ENCODE measurements at regions not wholly inside any gene's neighbourhood (a gene's known extent, or its start where the extent isn't known, plus 50 kb on each side); places are given as distances from the start of the nearest gene placed in this dataset.
A peak's percentile ranks its signal among the peaks of the same experiment; 100 is the strongest.

DNA sequence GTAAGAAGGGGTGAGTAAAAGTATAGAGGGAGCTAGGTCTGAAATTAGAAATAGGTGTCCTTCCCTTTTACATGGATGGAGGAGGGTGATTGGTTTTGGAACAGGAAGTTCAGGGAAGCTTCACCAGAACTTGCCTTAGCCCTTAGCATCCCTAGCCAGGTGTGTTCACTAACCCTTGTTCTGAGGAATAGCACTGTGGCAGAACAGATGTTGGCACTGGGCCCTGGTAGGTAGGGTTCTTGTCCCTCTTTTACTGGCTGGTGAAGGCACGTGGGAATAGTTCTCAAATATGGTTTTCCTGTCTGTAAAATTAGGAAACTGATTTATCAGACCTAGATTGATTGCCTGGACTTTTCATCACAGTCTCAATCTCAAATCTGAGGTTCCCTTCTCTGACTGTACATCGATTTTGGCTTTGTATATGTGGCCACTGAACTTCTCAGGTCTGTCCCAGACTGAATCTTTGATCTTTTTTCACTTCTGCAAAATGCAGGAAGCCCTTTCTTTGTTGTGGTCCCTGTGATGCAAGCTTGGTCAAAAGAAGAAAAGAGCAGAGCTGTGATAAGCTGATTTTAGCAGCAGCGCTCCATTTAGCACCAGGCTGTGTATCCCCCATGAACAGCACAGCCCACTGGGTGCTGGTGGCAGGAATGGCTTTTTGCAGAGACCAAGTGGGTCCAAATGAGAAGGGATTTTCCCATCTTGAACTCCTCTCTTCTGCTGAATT, 86.2 kb upstream of the HTR2A start:
- WGBS (ENCODE audit: insufficient coverage), result 100% methylated on average over 1 of the region's 3 CpGs
- DNase-seq, result no peak
- Histone ChIP-seq H3K4me3 (ENCODE audit: low read length) (no peak overlapping the region), H3K4me1 (ENCODE audit: control insufficient read depth, insufficient read depth, low read length) (no peaks in the 10 kb centered on the region), H3K36me3 (ENCODE audit: control insufficient read depth, insufficient read depth, low read length) (no peaks in the 10 kb centered on the region), H3K27me3 (ENCODE audit: control insufficient read depth, insufficient read depth, low read length) (no peaks in the 10 kb centered on the region), H3K9me3 (replicated peaks; ENCODE audit: control insufficient read depth, low read depth, low read length) (no peaks in the 10 kb centered on the region), H3K27ac (ENCODE audit: low read length) (no peak overlapping the region)

DNA sequence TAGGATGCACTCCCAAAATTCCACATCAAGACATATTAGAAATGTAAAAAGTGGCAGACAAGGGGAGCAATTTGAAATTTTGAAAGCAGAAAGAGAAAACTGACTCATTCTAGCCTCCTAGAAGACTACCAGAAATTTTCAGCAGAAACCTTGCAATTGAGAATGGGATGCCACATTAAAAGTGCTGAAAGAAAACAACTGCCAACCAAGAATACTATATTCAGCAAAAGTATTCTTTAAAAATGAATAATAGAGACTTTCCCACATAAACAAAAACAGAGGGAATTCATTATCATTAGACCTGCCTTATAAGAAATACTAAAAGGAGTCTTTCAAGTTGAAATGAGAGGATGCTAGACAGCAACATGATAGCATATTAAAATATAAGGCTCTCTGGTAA, 78.3 kb upstream of the HTR2A start:
- H3K27me3 ChIP-seq (ENCODE audit: control insufficient read depth, insufficient read depth, low read length), result no peaks in the 10 kb centered on the region

DNA sequence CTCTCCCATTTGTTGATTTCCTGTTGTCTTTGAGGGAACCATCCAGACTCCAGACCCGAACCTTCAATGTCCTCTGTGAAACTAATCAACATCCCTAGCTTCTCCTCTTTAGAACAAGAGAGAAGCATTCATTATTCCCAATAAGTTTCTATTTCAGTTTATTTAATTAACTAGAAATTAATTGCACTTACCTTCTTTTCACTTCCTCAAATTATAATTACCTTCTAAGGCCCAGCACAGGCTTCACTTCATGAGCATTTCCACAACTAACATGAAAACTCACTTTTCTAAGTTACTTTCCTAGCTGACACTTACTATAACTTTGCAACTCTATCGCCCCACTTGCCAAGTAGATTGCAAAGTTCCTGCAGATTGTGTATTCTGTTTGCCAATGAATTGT, 71.6 kb upstream of the HTR2A start:
- DNase-seq, result no peak
- Histone ChIP-seq H3K9me3 (replicated peaks; ENCODE audit: control insufficient read depth, low read depth, low read length) (no peaks in the 10 kb centered on the region), H3K27ac (ENCODE audit: low read length) (no peak overlapping the region), H3K27me3 (ENCODE audit: control insufficient read depth, insufficient read depth, low read length) (no peaks in the 10 kb centered on the region), H3K4me3 (ENCODE audit: low read length) (no peak overlapping the region), H3K36me3 (ENCODE audit: control insufficient read depth, insufficient read depth, low read length) (no peaks in the 10 kb centered on the region), H3K4me1 (ENCODE audit: control insufficient read depth, insufficient read depth, low read length) (no peaks in the 10 kb centered on the region)
- WGBS (ENCODE audit: insufficient coverage), result no CpG with 5 or more reads among the region's 2 CpGs

More for the DNA sequence above, 78.3 kb upstream of the HTR2A start:
- Histone ChIP-seq H3K4me1 (ENCODE audit: control insufficient read depth, insufficient read depth, low read length) (no peaks in the 10 kb centered on the region), H3K4me3 (ENCODE audit: low read length) (no peak overlapping the region), H3K36me3 (ENCODE audit: control insufficient read depth, insufficient read depth, low read length) (no peaks in the 10 kb centered on the region), H3K27ac (ENCODE audit: low read length) (no peak overlapping the region), H3K9me3 (replicated peaks; ENCODE audit: control insufficient read depth, low read depth, low read length) (peaks cover 11% of the 10 kb centered on the region)
- DNase-seq, result no peak

- no peaks in the 10 kb centered on the region for H3K9me3 ChIP-seq (replicated peaks; ENCODE audit: control insufficient read depth, low read depth, low read length)
- H3K4me1 ChIP-seq (ENCODE audit: control insufficient read depth, insufficient read depth, low read length), result no peaks in the 10 kb centered on the region
- WGBS (ENCODE audit: insufficient coverage), result 0% methylated on average over 1 of the region's 2 CpGs
- DNase-seq, result no peak
- H3K27ac ChIP-seq (ENCODE audit: low read length), result no peak overlapping the region
- H3K4me3 ChIP-seq (ENCODE audit: low read length), result no peak overlapping the region
- H3K36me3 ChIP-seq (ENCODE audit: control insufficient read depth, insufficient read depth, low read length), result no peaks in the 10 kb centered on the region
- no peaks in the 10 kb centered on the region for H3K27me3 ChIP-seq (ENCODE audit: control insufficient read depth, insufficient read depth, low read length)
These were observed 68.1 kb upstream of the HTR2A start for GRCh38 chr13:46964789-46965527.

DNA sequence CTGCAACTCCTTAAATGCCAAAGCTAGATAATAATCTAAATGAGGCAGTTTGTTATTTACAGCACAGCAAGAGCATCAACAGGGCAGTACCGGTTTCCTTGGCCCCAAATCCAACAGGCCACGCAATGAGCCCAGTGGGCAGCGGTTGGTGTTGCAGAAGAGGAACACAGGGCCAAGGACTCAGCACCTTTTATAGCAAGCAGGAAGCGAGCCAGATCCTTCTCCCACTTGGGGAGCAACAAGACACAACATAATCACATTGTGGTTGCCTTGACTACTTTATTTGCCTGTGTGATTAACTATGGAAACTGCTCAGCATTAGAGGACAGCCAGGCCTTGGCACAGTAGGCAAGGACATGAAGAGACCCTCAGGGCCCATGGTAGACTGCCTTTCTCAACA, 67.1 kb upstream of the HTR2A start:
- H3K4me3 ChIP-seq (ENCODE audit: low read length), result no peak overlapping the region
- WGBS (ENCODE audit: insufficient coverage), result 67% methylated on average over 1 of the region's 4 CpGs
- no peaks in the 10 kb centered on the region for H3K27me3 ChIP-seq (ENCODE audit: control insufficient read depth, insufficient read depth, low read length)
- no peaks in the 10 kb centered on the region for H3K9me3 ChIP-seq (replicated peaks; ENCODE audit: control insufficient read depth, low read depth, low read length)
- no peak overlapping the region for H3K27ac ChIP-seq (ENCODE audit: low read length)
- DNase-seq, result peak; percentile 2
- no peaks in the 10 kb centered on the region for H3K36me3 ChIP-seq (ENCODE audit: control insufficient read depth, insufficient read depth, low read length)
- no peaks in the 10 kb centered on the region for H3K4me1 ChIP-seq (ENCODE audit: control insufficient read depth, insufficient read depth, low read length)

DNA sequence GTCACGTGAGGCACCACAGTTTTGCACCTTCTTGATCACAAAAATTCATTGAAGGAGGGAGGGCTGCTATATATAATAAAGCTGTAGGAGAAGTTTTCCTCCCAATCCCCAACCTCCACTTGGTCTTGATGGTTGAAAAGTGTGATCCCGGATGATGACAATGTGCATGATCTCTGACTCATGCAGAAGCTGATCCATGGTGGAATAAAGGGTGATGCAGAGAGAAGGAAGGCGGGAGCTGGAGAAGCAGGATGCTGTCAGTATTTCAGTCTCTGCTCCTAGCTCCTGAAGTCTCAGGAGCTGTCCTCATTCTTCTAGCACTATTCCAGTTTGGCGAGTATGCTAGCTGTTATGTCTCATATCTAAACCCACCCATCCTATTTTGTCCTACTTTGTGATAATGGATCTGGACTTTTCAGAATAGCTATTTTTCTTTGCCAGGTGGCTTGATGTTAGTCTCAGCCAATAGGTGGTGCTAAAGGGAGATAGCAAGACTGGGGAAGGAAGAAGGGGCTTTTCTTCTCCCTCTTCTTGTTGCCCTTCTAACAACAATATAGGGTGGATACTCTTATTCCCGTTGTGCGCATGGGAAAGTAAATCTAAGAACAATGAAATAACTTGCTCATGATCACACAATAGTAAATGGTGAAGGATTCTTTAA, 65.6 kb upstream of the HTR2A start:
- Histone ChIP-seq H3K4me3 (ENCODE audit: low read length) (no peak overlapping the region), H3K27ac (ENCODE audit: low read length) (no peak overlapping the region), H3K36me3 (ENCODE audit: control insufficient read depth, insufficient read depth, low read length) (no peaks in the 10 kb centered on the region), H3K27me3 (ENCODE audit: control insufficient read depth, insufficient read depth, low read length) (no peaks in the 10 kb centered on the region), H3K9me3 (replicated peaks; ENCODE audit: control insufficient read depth, low read depth, low read length) (no peaks in the 10 kb centered on the region), H3K4me1 (ENCODE audit: control insufficient read depth, insufficient read depth, low read length) (no peaks in the 10 kb centered on the region)
- no peak for DNase-seq
- 100% methylated on average over 1 of the region's 6 CpGs for WGBS (ENCODE audit: insufficient coverage)

GRCh38 chr13:46961719-46962118, 64.9 kb upstream of the HTR2A start:
- no CpG with 5 or more reads among the region's 2 CpGs for WGBS (ENCODE audit: insufficient coverage)
- Histone ChIP-seq H3K27ac (ENCODE audit: low read length) (no peak overlapping the region), H3K4me1 (ENCODE audit: control insufficient read depth, insufficient read depth, low read length) (no peaks in the 10 kb centered on the region), H3K4me3 (ENCODE audit: low read length) (no peak overlapping the region), H3K9me3 (replicated peaks; ENCODE audit: control insufficient read depth, low read depth, low read length) (no peaks in the 10 kb centered on the region), H3K27me3 (ENCODE audit: control insufficient read depth, insufficient read depth, low read length) (no peaks in the 10 kb centered on the region), H3K36me3 (ENCODE audit: control insufficient read depth, insufficient read depth, low read length) (no peaks in the 10 kb centered on the region)
- DNase-seq, result peak; percentile 7

- H3K9me3 ChIP-seq (replicated peaks; ENCODE audit: control insufficient read depth, low read depth, low read length), result no peaks in the 10 kb centered on the region
- H3K27me3 ChIP-seq (ENCODE audit: control insufficient read depth, insufficient read depth, low read length), result no peaks in the 10 kb centered on the region
- DNase-seq, result no peak
- H3K36me3 ChIP-seq (ENCODE audit: control insufficient read depth, insufficient read depth, low read length), result no peaks in the 10 kb centered on the region
- no peak overlapping the region for H3K27ac ChIP-seq (ENCODE audit: low read length)
- H3K4me3 ChIP-seq (ENCODE audit: low read length), result no peak overlapping the region
- H3K4me1 ChIP-seq (ENCODE audit: control insufficient read depth, insufficient read depth, low read length), result no peaks in the 10 kb centered on the region
- no CpG with 5 or more reads among the region's 2 CpGs for WGBS (ENCODE audit: insufficient coverage)
These were observed 57.1 kb upstream of the HTR2A start for GRCh38 chr13:46953941-46954340.

GRCh38 chr13:46953331-46953730, 56.5 kb upstream of the HTR2A start:
- Histone ChIP-seq H3K27ac (ENCODE audit: low read length) (no peak overlapping the region), H3K4me3 (ENCODE audit: low read length) (no peak overlapping the region), H3K4me1 (ENCODE audit: control insufficient read depth, insufficient read depth, low read length) (no peaks in the 10 kb centered on the region), H3K9me3 (replicated peaks; ENCODE audit: control insufficient read depth, low read depth, low read length) (no peaks in the 10 kb centered on the region), H3K27me3 (ENCODE audit: control insufficient read depth, insufficient read depth, low read length) (no peaks in the 10 kb centered on the region), H3K36me3 (ENCODE audit: control insufficient read depth, insufficient read depth, low read length) (no peaks in the 10 kb centered on the region)
- WGBS (ENCODE audit: insufficient coverage), result 80% methylated on average over 1 of the region's 3 CpGs
- peak; percentile 13 for DNase-seq

DNA sequence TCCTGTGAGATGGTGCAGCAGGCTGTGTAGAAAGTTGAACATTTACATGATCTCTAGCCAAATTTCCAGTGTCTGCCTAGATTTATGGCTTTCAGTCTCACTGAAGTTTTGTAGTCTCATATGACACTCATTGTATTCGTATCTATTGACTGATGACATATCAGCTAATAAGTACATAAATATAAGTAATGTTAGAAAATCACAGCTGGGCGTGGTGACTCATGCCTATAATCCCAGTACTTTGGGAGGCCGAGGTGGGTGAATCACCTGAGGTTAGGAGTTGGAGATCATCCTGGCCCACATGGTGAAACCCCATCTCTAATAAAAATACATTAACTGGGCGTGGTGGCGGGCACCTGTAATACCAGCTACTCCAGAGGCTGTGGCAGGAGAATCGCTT, 54.7 kb upstream of the HTR2A start:
- H3K9me3 ChIP-seq (replicated peaks; ENCODE audit: control insufficient read depth, low read depth, low read length), result no peaks in the 10 kb centered on the region
- H3K36me3 ChIP-seq (ENCODE audit: control insufficient read depth, insufficient read depth, low read length), result no peaks in the 10 kb centered on the region
- no peak overlapping the region for H3K4me3 ChIP-seq (ENCODE audit: low read length)
- no peaks in the 10 kb centered on the region for H3K27me3 ChIP-seq (ENCODE audit: control insufficient read depth, insufficient read depth, low read length)
- no peaks in the 10 kb centered on the region for H3K4me1 ChIP-seq (ENCODE audit: control insufficient read depth, insufficient read depth, low read length)
- WGBS (ENCODE audit: insufficient coverage), result 80% methylated on average over 1 of the region's 6 CpGs
- no peak for DNase-seq
- no peak overlapping the region for H3K27ac ChIP-seq (ENCODE audit: low read length)

All from muscle of leg (tissue), 3 donors.